ENCODE measurements at regions not wholly inside any gene's neighbourhood (a gene's known extent, or its start where the extent isn't known, plus 50 kb on each side); places are given as distances from the start of the nearest gene placed in this dataset.
"Not testable (repeated sequence)": the region's sequence is repeated elsewhere in the genome, so short reads cannot be mapped to it uniquely, and the experiment has no call there.

DNA sequence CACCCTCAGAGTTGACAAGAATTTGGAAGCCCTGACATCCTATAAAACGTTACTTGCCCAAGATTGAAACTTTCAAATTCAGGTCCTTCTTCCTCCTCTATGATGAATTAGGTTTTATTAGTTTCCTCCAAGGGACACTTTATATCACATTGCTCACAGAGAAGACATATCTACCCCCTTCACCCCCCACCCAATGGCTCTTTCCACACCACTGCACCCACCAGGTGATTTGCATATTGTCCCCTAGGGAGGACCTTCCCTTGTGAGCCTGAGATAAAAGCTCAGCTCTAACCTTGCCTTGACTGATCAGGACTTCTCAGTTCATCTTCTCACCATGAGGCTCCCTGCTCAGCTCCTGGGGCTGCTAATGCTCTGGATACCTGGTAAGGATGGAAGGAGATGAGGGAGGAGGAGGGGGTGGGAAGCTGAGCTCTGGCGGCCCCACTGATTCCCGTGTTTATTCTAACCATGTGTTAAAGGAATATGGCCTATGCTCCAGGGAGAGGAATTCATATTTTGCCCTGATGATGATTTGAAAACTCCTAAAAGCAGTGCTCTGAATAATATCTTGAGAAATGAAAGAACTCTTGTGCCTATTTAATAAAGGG is 1255.8 kb downstream of the RPIA start:
- TF ChIP-seq POLR2AphosphoS5, POLR2A, TAF1, SPI1 (IDR thresholded peaks at IDR 0.05; ENCODE audit: low read depth, low read length): not testable (repeated sequence)
